DOHH2 (cell line): ENCODE measurements at regions not wholly inside any gene's neighbourhood (a gene's known extent, or its start where the extent isn't known, plus 50 kb on each side); places are given as distances from the start of the nearest gene placed in this dataset.

Experiments used
- CTCF ChIP-seq: fragments of 200-600 bp; sonication (generic); IDR thresholded peaks from one replicate; pipeline ENCODE4 v1.5.1; 2014; ENCODE audit warnings: antibody characterized with exemption, mild to moderate bottlenecking, low read depth, low read length; ENCODE audit not compliant: poor library complexity, severe bottlenecking
- EZH2phosphoT487 ChIP-seq: fragments of 200-600 bp; sonication (generic); IDR thresholded peaks from 2 replicates; pipeline ENCODE4 v1.6.1; 2017; ENCODE audit warnings: borderline replicate concordance, mild to moderate bottlenecking, antibody characterized with exemption, low read length, moderate library complexity, mixed read lengths

- TF ChIP-seq CTCF (no peak), EZH2phosphoT487 (no peak)
Observed at GRCh38 chr14:41482861-41483260, 123.8 kb upstream of the LRFN5 start.
